HCT116 (cell line): ENCODE measurements at regions not wholly inside any gene's neighbourhood (a gene's known extent, or its start where the extent isn't known, plus 50 kb on each side); places are given as distances from the start of the nearest gene placed in this dataset.

Experiments used
- ATAC-seq: fragments of 200-7000 bp; cut with Tn5 transposase; 2 replicates; pipeline ENCODE4 v1.9.1; 2020; ENCODE audit warnings: mild to moderate bottlenecking, moderate library complexity
- BruUV-seq: library from RNA; stranded (reverse); fragments of 400-500 nt; replicated peaks from 2 replicates; lab custom pipeline; 2021; lab: Mats Ljungman, UMichigan
- CTCF ChIA-PET: fragments of 300-600 bp; sonication (Branson Sonifier 250); formaldehyde crosslinking; loops from one replicate; lab custom pipeline; 2021; ENCODE audit warnings: antibody characterized with exemption; lab: Charles Lee
- POLR2A ChIA-PET: fragments of 300-600, 350-600 bp; sonication (Branson Sonifier 250); formaldehyde crosslinking; loops from one replicate; lab custom pipeline; 2021; ENCODE audit warnings: antibody characterized with exemption; lab: Charles Lee
- RAD21 ChIA-PET, 2 experiments: fragments of 300-600 bp; sonication (Branson Sonifier 250); formaldehyde crosslinking; loops; one replicate each; lab custom pipeline; 2023; ENCODE audit warnings: low total read pairs in 2 of 2; ENCODE audit not compliant: uncharacterized antibody in 2 of 2, unreplicated experiment in 2 of 2, low non-redundant PET in 1 of 2; lab: Charles Lee
- DNase-seq: peaks from one replicate; pipeline ENCODE4 v3.0.0-alpha.2; 2010; ENCODE audit warnings: low read depth, low spot score
- H2AFZ ChIP-seq: fragments of 200-600 bp; shearing (Covaris generic), sonication (generic); 2 replicates; pipeline ENCODE4 v1.6.1; 2017; ENCODE audit warnings: low read depth, mixed run types, mixed read lengths, antibody characterized with exemption, low read length; ENCODE audit not compliant: poor library complexity, severe bottlenecking
- H3K27ac ChIP-seq: 2 replicates; pipeline ENCODE4 v1.5.1; 2012; ENCODE audit warnings: low read depth, low read length
- H3K27me3 ChIP-seq: fragments of 200-600 bp; sonication (generic); 2 replicates; pipeline ENCODE4 v1.6.1; 2016; ENCODE audit warnings: mixed run types, low read length, mixed read lengths; ENCODE audit not compliant: insufficient read depth
- H3K36me3 ChIP-seq, 2 experiments: fragments of 200-500 bp in 1 of 2; fragments of 200-600 bp in 1 of 2; sonication (Bioruptor generic) in 1 of 2; sonication (generic) in 1 of 2; 2 replicates each; pipeline versions ENCODE4 v1.5.1 to v1.6.1; 2014 to 2016; ENCODE audit warnings: low read length in 2 of 2, inconsistent platforms in 1 of 2, mixed read lengths in 1 of 2, mixed run types in 1 of 2; ENCODE audit not compliant: insufficient read depth in 2 of 2, control insufficient read depth in 1 of 2
- H3K4me1 ChIP-seq, 2 experiments: fragments of 200-600 bp in 1 of 2; sonication (generic) in 1 of 2; 2 replicates each; pipeline versions ENCODE4 v1.5.1 to v1.6.1; 2012 to 2017; ENCODE audit warnings: low read length in 2 of 2, inconsistent platforms in 1 of 2, mild to moderate bottlenecking in 1 of 2, mixed read lengths in 1 of 2, mixed run types in 1 of 2, moderate library complexity in 1 of 2; ENCODE audit not compliant: insufficient read depth in 2 of 2, control insufficient read depth in 1 of 2
- H3K4me2 ChIP-seq: fragments of 200-600 bp; sonication (generic); 2 replicates; pipeline ENCODE4 v1.6.1; 2017; ENCODE audit warnings: mixed run types, low read length, mixed read lengths
- H3K4me3 ChIP-seq, 2 experiments: fragments of 200-600 bp in 1 of 2; sonication (generic) in 1 of 2; replicated peaks in 1 of 2; 2 replicates each; pipeline ENCODE4 v1.5.1; 2011 to 2016; ENCODE audit warnings: low read length in 2 of 2, control low read depth in 1 of 2, low read depth in 1 of 2, mild to moderate bottlenecking in 1 of 2, mixed read lengths in 1 of 2, mixed run types in 1 of 2
- H3K79me2 ChIP-seq: fragments of 200-600 bp; sonication (generic); 2 replicates; pipeline ENCODE4 v1.6.1; 2017; ENCODE audit warnings: mild to moderate bottlenecking, mixed run types, low read length, moderate library complexity, mixed read lengths; ENCODE audit not compliant: insufficient read depth
- H3K9ac ChIP-seq: fragments of 200-600 bp; sonication (generic); 2 replicates; pipeline ENCODE4 v1.6.1; 2016; ENCODE audit warnings: low read length, mixed read lengths
- H3K9me2 ChIP-seq: fragments of 200-600 bp; sonication (generic), shearing (Covaris generic); 2 replicates; pipeline ENCODE4 v1.6.1; 2017; ENCODE audit warnings: mixed run types, mild to moderate bottlenecking, moderate library complexity; ENCODE audit not compliant: insufficient read depth
- H3K9me3 ChIP-seq, 2 experiments: fragments of 200-500 bp in 1 of 2; fragments of 200-600 bp in 1 of 2; sonication (Bioruptor generic) in 1 of 2; sonication (generic) in 1 of 2; 2 replicates each; pipeline ENCODE4 v1.6.1; 2014 to 2017; ENCODE audit warnings: low read length in 2 of 2, mixed read lengths in 2 of 2, inconsistent platforms in 1 of 2, low read depth in 1 of 2, mild to moderate bottlenecking in 1 of 2, mixed run types in 1 of 2, moderate library complexity in 1 of 2; ENCODE audit not compliant: control insufficient read depth in 1 of 2, insufficient read depth in 1 of 2
- H4K20me1 ChIP-seq: fragments of 200-600 bp; sonication (generic), shearing (Covaris generic); 2 replicates; pipeline ENCODE4 v1.6.1; 2017; ENCODE audit warnings: mixed run types, mild to moderate bottlenecking, moderate library complexity; ENCODE audit not compliant: insufficient read depth
- CBX3 ChIP-seq: IDR thresholded peaks from 2 replicates; pipeline ENCODE4 v1.6.1; 2012; ENCODE audit warnings: low read depth
- CTCF ChIP-seq, 3 experiments: fragments of 200-600 bp in 1 of 3; sonication (generic) in 1 of 3; IDR thresholded peaks in 2 of 3; conservative IDR thresholded peaks in 1 of 3; 2 replicates each; pipeline ENCODE4 v1.5.1; 2012 to 2017; ENCODE audit warnings: low read depth in 2 of 3, low read length in 2 of 3, antibody characterized with exemption in 1 of 3, borderline replicate concordance in 1 of 3, control low read depth in 1 of 3, mild to moderate bottlenecking in 1 of 3, mixed read lengths in 1 of 3, mixed run types in 1 of 3, moderate library complexity in 1 of 3; ENCODE audit not compliant: insufficient read depth in 1 of 3
- EGR1 ChIP-seq: IDR thresholded peaks from 2 replicates; pipeline ENCODE4 v1.6.1; 2012; ENCODE audit warnings: low read depth
- ELF1 ChIP-seq: IDR thresholded peaks from 2 replicates; pipeline ENCODE4 v1.6.1; 2012; ENCODE audit warnings: low read depth, borderline replicate concordance
- EZH2 ChIP-seq: fragments of 200-600 bp; sonication (generic); IDR thresholded peaks from 2 replicates; pipeline ENCODE4 v1.6.1; 2017; ENCODE audit warnings: antibody characterized with exemption, mixed run types
- FOSL1 ChIP-seq: IDR thresholded peaks from 2 replicates; pipeline ENCODE4 v1.6.1; 2012; ENCODE audit warnings: low read depth
- MAX ChIP-seq: IDR thresholded peaks from 2 replicates; pipeline ENCODE4 v1.6.1; 2012
- POLR2A ChIP-seq: IDR thresholded peaks from 2 replicates; pipeline ENCODE4 v1.7.0; 2011; ENCODE audit warnings: borderline replicate concordance; ENCODE audit not compliant: insufficient read depth, insufficient read length; ENCODE audit errors: extremely low read depth
- POLR2AphosphoS5 ChIP-seq: IDR thresholded peaks from 2 replicates; pipeline ENCODE4 v1.6.1; 2011; ENCODE audit warnings: mild to moderate bottlenecking, low read depth, low read length, moderate library complexity
- RAD21 ChIP-seq: IDR thresholded peaks from 2 replicates; pipeline ENCODE4 v1.6.1; 2012; ENCODE audit warnings: low read depth, mild to moderate bottlenecking
- SIN3A ChIP-seq: IDR thresholded peaks from 2 replicates; pipeline ENCODE4 v1.6.1; 2012; ENCODE audit warnings: low read depth
- SP1 ChIP-seq: IDR thresholded peaks from 2 replicates; pipeline ENCODE4 v1.6.1; 2012; ENCODE audit warnings: low read depth
- SRF ChIP-seq: IDR thresholded peaks from 2 replicates; pipeline ENCODE4 v1.6.1; 2012; ENCODE audit warnings: low read depth
- YY1 ChIP-seq: IDR thresholded peaks from 2 replicates; pipeline ENCODE4 v1.6.1; 2011; ENCODE audit warnings: low read length, low read depth, moderate library complexity, mild to moderate bottlenecking; ENCODE audit not compliant: insufficient replicate concordance; ENCODE audit errors: extremely low read depth
- ZBTB33 ChIP-seq: IDR thresholded peaks from 2 replicates; pipeline ENCODE4 v1.6.1; 2011; ENCODE audit warnings: mild to moderate bottlenecking, low read length, moderate library complexity; ENCODE audit not compliant: insufficient replicate concordance; ENCODE audit errors: extremely low read depth
- intact Hi-C: fragments of 100-400 bp; cut with micrococcal nuclease; formaldehyde crosslinking; loops from 2 replicates; pipeline ENCODE4 v1.10.0; 2022
- TF ChIP-seq, protein P1 (sequence below): IDR thresholded peaks from 2 replicates; pipeline ENCODE4 v1.6.1; 2012

- Histone ChIP-seq H3K9ac (no peak overlapping the region), H4K20me1 (no peaks in the 10 kb centered on the region), H3K9me2 (no peaks in the 10 kb centered on the region), H3K4me2 (no peak overlapping the region), H3K4me3 (no peak overlapping the region), H3K4me1 (no peaks in the 10 kb centered on the region), H3K9me3 (peaks cover 6 to 15% of the 10 kb centered on the region in 2 experiments; a peak in 2 of 4 replicates), H3K27me3 (no peaks in the 10 kb centered on the region), H3K79me2 (no peaks in the 10 kb centered on the region), H3K36me3 (no peaks in the 10 kb centered on the region), H3K27ac (no peak overlapping the region), H2AFZ (no peak overlapping the region)
- intact Hi-C loops = no loop called here
- DNase-seq (no peak), ATAC-seq (no peak)
- BruUV-seq = no TSS peak
- TF ChIP-seq EZH2 (no peak), FOSL1 (no peak), SIN3A (no peak), EGR1 (no peak), ELF1 (no peak), MAX (no peak), RAD21 (no peak), SRF (no peak), POLR2A (no peak)
- TF ChIP-seq, protein P1, sequence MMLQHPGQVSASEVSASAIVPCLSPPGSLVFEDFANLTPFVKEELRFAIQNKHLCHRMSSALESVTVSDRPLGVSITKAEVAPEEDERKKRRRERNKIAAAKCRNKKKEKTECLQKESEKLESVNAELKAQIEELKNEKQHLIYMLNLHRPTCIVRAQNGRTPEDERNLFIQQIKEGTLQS = no peak
- ChIA-PET CTCF (no interaction called here), RAD21 (no interaction called here), POLR2A (no interaction called here)
Measured at GRCh38 chr16:61590577-61590976, 445.7 kb downstream of the CDH8 start.

GRCh38 chr16:61587526-61587925, 448.7 kb downstream of the CDH8 start:
- ChIA-PET RAD21 (no interaction called here), POLR2A (no interaction called here), CTCF (no interaction called here)
- H3K27me3 ChIP-seq = no peaks in the 10 kb centered on the region
- H3K36me3 ChIP-seq = no peaks in the 10 kb centered on the region
- H3K4me2 ChIP-seq = no peak overlapping the region
- no peaks in the 10 kb centered on the region for H3K4me1 ChIP-seq
- H3K9ac ChIP-seq = no peak overlapping the region
- BruUV-seq = no TSS peak
- H3K4me3 ChIP-seq = no peak overlapping the region
- H3K9me2 ChIP-seq = no peaks in the 10 kb centered on the region
- peaks cover 13 to 24% of the 10 kb centered on the region in 2 experiments; a peak in 2 of 4 replicates for H3K9me3 ChIP-seq
- no peaks in the 10 kb centered on the region for H4K20me1 ChIP-seq
- H3K27ac ChIP-seq = no peak overlapping the region
- H2AFZ ChIP-seq = no peak overlapping the region
- intact Hi-C loops = no loop called here
- no peak for DNase-seq
- no peak for ATAC-seq
- H3K79me2 ChIP-seq = no peaks in the 10 kb centered on the region
- TF ChIP-seq MAX (no peak), POLR2AphosphoS5 (no peak), YY1 (no peak), SIN3A (no peak), SP1 (no peak), RAD21 (no peak), CTCF (IDR thresholded peaks at IDR 0.05 in 2 of 3, conservative IDR thresholded peaks at IDR 0.05 in 1 of 3; ENCODE audit: borderline replicate concordance in 1 of 3, insufficient read depth in 1 of 3, low read depth in 2 of 3, low read length in 2 of 3) (no peak), EZH2 (no peak), CBX3 (no peak), ZBTB33 (no peak), POLR2A (no peak)
- TF ChIP-seq, protein P1 = no peak
